ENCODE measurements at regions not wholly inside any gene's neighbourhood (a gene's known extent, or its start where the extent isn't known, plus 50 kb on each side); places are given as distances from the start of the nearest gene placed in this dataset.

- DNase-seq (ENCODE audit: low read depth): no peak
- no peak for TF ChIP-seq CTCF (IDR thresholded peaks at IDR 0.05; ENCODE audit: low read depth, low read length, missing control alignments)
- no peak overlapping the region for H3K4me3 ChIP-seq (ENCODE audit: low read depth, low read length)
Observed at GRCh38 chr10:65565246-65565645, 1360.6 kb upstream of the LRRTM3 start.

DNA sequence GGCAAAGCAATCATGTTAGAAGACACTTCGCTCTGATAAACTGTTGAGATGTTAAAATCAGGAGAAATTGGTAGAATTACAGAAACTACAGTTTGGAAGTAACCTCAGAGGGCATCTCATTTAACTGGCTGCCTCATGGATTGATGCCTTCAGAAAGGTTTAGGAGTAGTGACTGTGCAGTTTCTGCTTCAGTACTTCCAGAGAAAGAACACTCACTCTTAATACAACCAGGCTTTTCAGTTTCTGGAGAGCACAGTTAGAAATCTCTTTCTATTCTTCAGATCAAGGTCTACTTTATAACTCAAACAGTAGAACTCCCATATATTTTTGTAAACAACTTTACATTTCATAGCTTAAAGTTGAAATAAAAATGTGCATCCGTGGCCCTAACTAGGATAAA lies 1358.9 kb upstream of the LRRTM3 start:
- H3K4me3 ChIP-seq (ENCODE audit: low read depth, low read length): no peak overlapping the region
- no peak for TF ChIP-seq CTCF (IDR thresholded peaks at IDR 0.05; ENCODE audit: low read depth, low read length, missing control alignments)
- DNase-seq (ENCODE audit: low read depth): no peak

DNA sequence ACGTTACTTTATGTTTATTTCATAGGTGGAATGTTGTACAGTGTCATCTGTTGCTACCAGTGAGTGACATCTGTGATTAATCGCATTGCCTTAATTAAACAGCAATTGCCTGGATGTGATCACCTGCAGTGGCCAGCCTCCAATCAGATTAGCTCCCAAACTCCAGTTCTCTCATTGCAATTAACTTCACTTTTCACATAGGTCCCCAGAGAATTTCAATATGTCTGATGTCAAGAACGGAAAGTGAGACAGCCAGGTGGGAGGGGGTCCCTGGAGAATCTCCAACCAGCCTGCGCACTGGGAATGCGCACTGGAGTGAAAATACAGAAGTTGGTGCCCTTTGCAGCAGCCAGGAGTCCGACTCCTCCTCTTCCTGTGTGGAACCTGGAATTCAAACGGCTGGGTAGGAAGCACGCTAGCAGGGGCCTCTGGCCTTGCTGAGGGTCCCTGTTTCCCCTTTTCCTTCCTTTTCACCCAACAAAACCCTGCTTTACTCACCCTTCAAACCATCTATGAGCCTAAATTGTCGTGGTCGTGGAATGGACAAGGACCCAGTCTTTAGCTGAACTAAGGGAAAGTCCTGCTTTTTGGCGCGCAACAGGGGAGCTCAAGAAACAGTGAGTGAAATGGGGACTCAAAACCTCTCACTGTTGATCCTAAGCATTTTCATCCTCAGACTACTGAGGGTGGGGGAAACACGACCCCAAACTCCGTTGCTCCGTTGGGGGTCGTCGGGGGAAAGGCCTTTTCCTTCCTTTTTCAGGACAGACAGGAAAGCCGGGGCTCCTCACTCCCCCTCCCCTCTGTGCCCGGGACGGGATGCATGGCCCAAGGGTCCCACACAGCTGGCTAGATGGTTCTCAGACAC lies 1355.5 kb upstream of the LRRTM3 start:
- no peak for DNase-seq (ENCODE audit: low read depth)
- no peak for TF ChIP-seq CTCF (IDR thresholded peaks at IDR 0.05; ENCODE audit: low read depth, low read length, missing control alignments)
- peak overlapping the region; percentile 36 for H3K4me3 ChIP-seq (ENCODE audit: low read depth, low read length)

DNA sequence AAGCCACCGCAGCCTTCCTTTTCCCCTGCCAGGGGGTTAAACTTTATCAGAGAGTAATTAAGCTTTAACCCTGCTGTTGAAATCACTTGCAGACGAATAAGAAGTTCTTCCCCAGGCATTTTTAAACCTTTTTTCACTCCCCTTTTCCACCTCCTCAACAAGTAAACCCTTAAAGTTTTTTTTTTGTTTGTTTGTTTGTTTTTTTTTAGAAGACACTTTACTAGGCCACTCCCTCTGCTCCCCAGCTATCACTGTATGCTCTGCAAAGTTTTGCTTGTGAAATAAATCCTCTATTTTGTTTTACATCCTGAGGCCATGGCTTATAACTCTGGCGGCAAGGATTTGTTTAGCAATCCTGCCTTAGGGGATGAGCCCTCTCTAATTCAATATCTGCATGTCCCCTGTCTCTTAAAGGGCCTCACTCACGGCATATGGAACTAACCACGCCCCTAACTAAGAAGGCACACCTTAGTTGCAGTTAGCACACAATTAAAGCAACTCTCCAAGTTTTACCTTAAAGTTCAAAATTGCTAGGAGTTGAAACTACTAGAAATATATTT lies 1354.7 kb upstream of the LRRTM3 start:
- no peak for DNase-seq (ENCODE audit: low read depth)
- no peak for TF ChIP-seq CTCF (IDR thresholded peaks at IDR 0.05; ENCODE audit: low read depth, low read length, missing control alignments)
- peak overlapping the region; percentile 36; the same call in 1 of the 2 replicates for H3K4me3 ChIP-seq (ENCODE audit: low read depth, low read length)

GRCh38 chr10:65581426-65582026 lies 1344.3 kb upstream of the LRRTM3 start:
- TF ChIP-seq CTCF (IDR thresholded peaks at IDR 0.05; ENCODE audit: low read depth, low read length, missing control alignments): no peak
- no peak for DNase-seq (ENCODE audit: low read depth)
- H3K4me3 ChIP-seq (ENCODE audit: low read depth, low read length): no peak overlapping the region

DNA sequence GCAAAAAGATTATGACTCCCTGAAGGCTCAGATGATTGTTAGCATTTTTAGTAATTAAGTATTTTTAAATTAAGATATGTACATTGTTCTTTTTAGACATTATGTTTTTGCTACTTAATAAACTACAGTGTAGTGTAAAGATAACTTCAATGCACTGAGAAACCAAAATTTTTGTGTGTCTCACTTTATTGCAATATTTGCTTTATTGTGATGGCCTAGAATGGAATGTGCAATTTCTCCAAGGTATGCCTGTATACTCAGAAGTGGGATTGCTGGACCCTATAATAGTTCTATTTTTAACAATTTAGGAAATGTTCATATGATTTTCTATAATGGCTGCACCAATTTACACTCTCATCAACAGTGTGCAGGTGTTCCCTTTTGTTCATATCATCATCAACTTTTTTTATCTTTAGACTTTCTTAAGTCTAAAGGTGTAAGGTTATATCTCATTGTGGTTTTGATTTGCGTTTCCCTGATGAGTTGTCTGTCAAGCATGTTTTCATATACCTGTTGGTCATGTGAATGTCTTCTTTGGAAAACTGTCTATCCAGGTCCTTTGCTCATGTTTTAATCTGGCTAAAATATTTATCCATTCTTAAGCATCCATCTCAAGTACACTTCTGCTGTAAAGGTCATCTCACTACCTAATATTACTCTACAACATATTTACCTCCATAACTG lies 1323.5 kb upstream of the LRRTM3 start:
- TF ChIP-seq CTCF (IDR thresholded peaks at IDR 0.05; ENCODE audit: low read depth, low read length, missing control alignments): no peak
- DNase-seq (ENCODE audit: low read depth): no peak
- H3K4me3 ChIP-seq (ENCODE audit: low read depth, low read length): no peak overlapping the region

Measured in GM12864 (cell line).